ENCODE measurements at regions not wholly inside any gene's neighbourhood (a gene's known extent, or its start where the extent isn't known, plus 50 kb on each side); places are given as distances from the start of the nearest gene placed in this dataset.

DNA sequence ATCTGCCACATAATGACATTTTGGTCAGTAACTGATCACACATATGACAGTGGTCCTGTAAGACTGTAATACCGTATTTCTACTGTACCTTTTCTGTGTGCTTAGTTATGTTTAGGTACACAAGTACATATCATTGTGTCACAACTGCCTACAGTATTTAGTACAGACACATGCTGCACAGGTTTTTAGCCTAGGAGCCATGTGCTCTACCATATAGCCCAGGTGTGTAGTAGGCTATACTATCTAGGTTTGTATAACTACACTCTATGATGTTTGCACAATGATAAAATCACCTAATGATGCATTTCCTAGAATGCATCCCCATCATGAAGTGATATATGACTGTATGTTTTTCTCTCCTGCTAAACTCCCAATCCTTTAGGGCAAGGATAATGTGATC lies 61.2 kb upstream of the MIR17HG start:
- no peak for TF ChIP-seq YY1 (IDR thresholded peaks at IDR 0.05; ENCODE audit: insufficient read depth, insufficient read length)
- TF ChIP-seq ZNF274 (IDR thresholded peaks at IDR 0.05; ENCODE audit: low read depth, low read length): no peak
- TF ChIP-seq SUZ12 (IDR thresholded peaks at IDR 0.05; ENCODE audit: extremely low read depth, insufficient read depth, insufficient read length): no peak
